Activated CD4-positive, alpha-beta T cell treated with anti-CD3 and anti-CD28 coated beads for 24 hours (primary cell): ENCODE measurements at regions not wholly inside any gene's neighbourhood (a gene's known extent, or its start where the extent isn't known, plus 50 kb on each side); places are given as distances from the start of the nearest gene placed in this dataset.

Experiments
- DNase-seq, 2 donors: peaks; one replicate each; pipeline ENCODE4 v3.0.0-alpha.2; 2020; ENCODE audit warnings: low read depth in 2 of 2

DNA sequence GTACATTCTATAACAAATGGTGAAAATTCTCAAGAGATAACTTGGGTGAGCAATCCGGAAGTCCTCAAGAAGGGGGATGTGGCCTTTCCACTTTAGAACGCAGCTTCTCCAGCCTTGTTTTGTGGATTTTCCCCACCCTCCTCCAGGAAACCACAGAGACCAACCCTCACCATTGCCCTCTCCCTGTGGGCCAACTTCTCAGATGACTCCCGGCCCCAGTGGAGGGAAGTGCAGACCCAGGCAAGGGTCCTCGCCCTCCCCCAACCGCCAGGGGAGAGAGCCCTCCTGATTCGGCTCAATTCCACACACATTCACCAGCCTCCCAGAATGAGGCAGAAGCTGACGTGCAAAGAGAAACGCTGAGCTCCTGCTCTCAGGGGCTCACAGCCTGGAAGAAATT, 277.2 kb downstream of the EIPR1 start:
- no peak for DNase-seq

- DNase-seq, result no peak
Observed at GRCh38 chr2:3099860-3100234, 277.8 kb downstream of the EIPR1 start.

GRCh38 chr2:3099145-3099859, 278.3 kb downstream of the EIPR1 start:
- no peak for DNase-seq

DNA sequence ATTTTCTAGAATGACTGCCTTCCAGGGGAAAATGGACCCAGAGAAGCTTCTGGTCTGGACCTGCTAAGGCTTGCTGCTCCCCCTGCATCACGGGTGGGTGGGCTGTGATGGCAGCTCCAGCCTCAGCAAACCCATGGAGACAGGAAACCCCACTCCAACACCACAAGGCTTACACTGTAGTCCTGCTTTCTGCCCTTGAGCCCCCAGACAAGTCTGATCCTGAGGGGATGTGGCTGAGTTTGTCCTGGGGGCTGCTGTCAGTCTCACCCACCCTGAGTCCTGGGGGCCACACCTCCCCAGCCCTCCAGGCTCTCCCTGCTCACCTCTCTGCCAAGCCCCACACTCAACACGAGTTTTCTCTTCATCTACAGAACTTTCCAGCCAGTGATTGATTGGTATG, 279.4 kb downstream of the EIPR1 start:
- DNase-seq, result no peak

GRCh38 chr2:3097804-3098203, 279.8 kb downstream of the EIPR1 start:
- DNase-seq, result no peak

DNA sequence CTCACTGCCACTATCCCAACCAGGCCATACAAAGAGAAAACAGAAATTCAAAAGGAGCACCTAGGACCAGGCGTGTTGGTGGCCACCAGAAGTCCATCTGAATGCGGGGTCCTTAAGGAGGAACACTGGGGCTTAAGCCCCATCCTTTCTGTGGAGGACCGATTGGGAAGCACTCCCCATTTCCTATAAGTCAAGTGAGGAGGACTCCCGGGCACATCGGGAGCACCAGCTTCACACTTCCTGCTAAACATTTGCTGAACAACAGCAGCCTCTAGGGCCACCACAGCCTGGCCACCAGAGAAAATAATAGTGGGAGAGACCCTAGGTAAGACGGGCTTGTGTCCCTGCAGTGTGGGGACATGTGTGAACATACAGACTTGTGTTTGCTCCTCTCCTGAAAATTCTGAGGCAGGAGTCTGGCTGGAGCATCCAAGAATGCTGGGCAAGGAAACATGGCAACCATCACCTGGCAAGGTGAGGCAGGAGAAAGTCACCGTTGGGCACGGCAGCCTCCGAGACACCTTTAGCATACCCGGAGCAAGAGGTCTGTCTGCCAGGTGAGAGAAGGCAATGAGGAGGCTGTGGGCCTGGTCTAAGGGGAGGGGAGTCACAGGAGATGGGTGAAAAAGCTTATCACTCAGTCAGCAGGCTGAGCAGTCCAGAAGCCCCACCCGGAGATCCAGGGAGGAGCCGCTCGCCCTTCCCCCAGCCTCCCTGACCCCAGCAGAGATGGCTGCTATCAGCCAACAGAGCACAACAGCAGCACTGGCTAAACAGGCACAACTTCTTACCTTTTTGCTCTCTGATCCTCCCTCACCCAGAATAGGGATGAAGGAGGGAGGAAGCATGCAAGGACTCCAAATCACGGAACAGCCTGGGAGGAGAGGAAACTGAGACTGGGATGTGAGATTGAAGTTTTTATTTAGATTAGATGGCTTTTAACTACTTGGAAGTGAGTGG, 282.3 kb downstream of the EIPR1 start:
- DNase-seq, result no peak

DNA sequence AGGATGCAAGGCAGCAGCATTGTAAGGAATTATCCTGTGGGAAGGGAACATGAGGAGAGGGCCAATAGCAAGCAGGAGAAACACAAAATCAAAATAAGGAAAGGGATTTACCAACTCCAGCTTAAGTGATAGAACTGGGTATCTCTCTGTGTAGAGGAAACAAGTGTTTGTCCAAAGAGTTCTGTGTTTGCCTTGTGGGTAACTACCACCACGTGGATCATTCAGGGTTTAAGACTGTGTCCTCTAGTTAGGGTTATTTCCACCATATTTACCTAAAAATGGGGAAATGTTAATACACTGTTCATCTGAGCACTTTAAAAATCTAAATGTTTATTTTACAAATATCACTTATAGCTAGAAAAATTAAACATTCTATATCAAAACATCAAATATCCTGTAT, 283.3 kb downstream of the EIPR1 start:
- DNase-seq, result no peak

DNA sequence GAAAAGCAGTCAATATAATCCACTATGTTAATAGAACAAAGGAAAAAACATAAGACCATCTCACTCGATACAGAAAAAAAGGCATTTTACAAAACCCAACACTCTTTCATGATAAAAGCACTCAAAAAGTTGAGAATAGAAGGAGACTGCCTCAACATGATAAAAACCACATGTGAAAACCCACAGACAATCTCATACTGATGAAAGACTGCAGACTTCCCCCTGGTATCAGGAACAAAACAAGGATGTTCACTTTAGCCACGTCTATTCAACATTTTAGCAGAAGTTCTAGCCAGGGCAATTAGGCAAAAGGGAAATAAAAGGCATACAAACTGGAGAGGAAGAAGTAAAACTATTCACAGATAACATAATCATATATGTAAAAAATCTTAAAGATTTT, 285.9 kb downstream of the EIPR1 start:
- DNase-seq, result no peak

DNA sequence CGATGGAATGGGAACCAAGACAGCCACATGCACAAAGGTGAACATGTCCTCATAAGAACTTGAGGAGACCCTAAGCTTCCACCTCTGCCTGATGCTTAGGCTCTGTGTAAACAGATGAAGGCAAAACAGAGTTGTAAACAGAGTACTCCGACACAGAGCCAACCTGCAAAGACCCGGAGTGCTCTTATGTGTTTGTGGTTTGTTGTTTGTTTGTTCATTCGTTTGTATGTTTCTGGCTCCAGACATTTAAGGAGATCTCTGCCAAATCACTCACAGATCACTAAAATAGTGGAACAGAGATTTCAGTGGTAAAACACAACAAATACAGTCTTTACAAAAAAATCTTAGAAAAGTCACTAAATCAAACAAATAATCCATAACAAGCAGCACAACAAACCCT, 294.9 kb downstream of the EIPR1 start:
- no peak for DNase-seq

GRCh38 chr2:3079959-3080948, 297.4 kb downstream of the EIPR1 start:
- no peak for DNase-seq

DNA sequence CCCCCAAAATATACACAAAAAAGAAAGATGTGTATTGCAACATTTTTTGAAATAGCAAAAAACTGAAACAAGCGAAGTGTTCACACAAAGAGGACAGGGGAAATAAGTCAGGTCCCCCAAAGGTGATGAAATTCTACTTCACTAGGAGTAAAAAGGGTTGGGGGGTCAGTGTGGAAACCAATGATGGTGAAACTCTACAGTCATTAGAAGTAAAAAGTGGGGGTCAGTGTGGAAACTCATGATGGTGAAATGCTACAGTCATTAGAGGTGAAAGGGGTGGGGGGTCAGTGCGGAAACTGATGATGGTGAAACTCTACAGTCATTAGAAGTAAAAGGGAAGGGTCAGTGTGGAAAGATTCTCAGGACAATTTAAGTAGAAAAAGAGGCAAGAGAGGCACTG, 298.2 kb downstream of the EIPR1 start:
- DNase-seq, result no peak

GRCh38 chr2:3078684-3079083, 298.9 kb downstream of the EIPR1 start:
- no peak for DNase-seq

GRCh38 chr2:3076848-3077642, 300.6 kb downstream of the EIPR1 start:
- DNase-seq, result no peak

DNA sequence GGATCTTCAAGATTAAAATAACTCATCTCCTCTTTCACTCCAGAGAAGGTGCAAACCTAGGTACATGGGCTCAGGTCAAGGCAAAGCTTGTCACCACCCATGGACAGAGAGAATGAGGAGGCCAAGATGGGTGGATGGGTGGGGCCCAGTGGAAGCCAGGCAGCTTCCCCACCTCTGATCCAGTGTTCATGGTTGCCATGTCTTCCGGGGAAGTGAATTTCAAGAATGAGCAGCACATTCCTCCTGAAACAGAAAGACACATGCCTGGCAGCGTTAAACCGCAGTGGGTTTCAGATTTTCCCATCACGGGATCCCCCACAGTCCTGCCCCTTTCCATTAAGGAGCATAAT, 301.7 kb downstream of the EIPR1 start:
- DNase-seq, result no peak

- no peak for DNase-seq
Observed at GRCh38 chr2:3075316-3075990, 302.2 kb downstream of the EIPR1 start.

DNA sequence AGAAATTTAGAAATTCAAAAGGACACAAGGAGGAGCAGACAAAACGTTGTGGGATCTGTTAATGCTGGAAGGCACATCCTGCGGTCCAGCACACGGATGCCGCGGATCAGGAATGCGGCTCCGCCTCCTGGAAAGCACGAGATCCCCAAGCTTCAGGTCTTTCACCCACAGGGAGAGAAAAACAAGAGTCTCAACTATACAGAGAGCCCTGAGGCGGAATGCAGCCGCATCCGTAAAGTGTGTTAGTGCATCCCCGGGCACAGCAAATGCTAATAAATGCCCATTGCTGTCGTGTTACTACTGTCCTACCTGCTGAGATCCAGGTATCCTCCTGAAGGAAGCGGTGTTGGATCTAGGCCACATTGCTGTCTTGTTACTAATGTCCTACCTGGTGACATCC, 303.9 kb downstream of the EIPR1 start:
- no peak for DNase-seq

DNA sequence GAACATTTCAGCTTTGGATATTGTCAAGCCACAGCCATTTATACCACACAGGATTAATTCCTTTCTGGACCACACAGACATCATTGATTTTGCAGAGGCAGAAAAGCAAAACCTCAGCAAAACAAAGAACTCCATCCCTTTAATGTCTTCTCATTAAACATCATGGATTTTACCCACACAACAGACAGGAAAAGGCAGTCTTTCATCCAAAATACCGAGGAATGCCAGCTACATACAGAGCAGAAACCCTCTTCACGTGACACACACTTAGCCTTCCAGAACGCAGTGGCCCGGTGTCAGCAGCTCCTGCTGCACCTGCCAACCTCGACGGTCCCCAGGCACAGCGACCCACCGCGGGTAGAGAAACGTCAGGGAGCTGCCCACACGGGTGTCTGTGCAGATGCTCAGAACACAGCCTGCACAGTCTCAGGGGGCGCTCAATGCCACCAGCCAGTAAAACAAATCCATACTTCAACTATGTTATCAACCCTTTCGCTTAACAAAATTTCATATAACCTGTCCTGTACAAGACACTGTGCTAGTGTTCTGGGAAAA, 304.5 kb downstream of the EIPR1 start:
- no peak for DNase-seq

DNA sequence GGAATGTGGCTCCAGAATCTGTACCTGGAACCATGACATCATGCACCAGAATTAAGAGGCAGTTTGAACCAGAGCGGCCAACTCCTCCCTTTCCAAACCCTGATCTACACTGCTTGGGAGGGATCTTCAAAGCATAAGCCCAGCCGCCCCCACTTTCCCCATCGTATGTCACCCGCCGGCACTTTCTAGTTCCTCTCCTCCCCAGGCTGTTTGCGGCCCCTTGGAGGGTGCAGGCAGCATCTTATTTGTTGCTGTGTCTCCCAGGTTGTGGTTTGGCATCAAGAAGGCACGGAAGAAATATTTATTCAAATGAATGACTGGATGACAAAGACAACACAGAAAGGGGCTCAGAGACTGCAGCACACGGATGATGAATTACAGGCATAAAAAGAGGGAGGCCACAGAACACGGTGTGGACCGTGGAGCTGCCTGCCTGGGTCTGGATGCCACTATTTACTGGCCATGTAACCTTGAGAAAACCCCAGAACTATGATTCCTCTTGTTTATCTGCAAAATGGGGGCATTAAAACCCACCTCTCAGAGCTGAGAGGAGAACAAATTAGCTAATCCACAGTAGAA, 305.8 kb downstream of the EIPR1 start:
- no peak for DNase-seq

- no peak for DNase-seq
Observed at GRCh38 chr2:3066831-3067230, 310.8 kb downstream of the EIPR1 start.

- no peak for DNase-seq
Observed at GRCh38 chr2:3065928-3066327, 311.7 kb downstream of the EIPR1 start.
